ENCODE measurements at regions not wholly inside any gene's neighbourhood (a gene's known extent, or its start where the extent isn't known, plus 50 kb on each side); places are given as distances from the start of the nearest gene placed in this dataset.

DNA sequence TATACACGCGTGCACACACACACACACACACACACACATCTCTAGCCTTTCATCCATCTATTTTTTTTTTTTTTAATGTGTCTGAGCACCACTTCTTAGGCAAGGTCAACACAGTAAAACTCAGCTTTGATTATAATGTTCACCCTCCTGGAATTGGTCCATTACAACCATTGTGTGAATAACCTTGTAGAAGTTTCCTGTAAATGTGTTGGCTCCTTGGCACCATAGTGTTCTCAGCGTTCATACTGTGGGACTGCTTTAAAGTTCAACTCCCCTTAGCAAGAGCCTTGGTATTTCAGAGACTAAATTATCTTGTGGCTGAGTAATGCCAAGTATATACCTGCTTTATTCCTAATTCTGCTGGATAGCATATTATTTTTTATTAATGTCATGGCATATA is 106.3 kb upstream of the PRPS1L1 start (continued):
- TF ChIP-seq STAT3 (IDR thresholded peaks at IDR 0.05; ENCODE audit: low read depth, low read length), result no peak
- TF ChIP-seq MTA2 (IDR thresholded peaks at IDR 0.05; ENCODE audit: low read depth), result no peak
- TF ChIP-seq, protein P1, sequence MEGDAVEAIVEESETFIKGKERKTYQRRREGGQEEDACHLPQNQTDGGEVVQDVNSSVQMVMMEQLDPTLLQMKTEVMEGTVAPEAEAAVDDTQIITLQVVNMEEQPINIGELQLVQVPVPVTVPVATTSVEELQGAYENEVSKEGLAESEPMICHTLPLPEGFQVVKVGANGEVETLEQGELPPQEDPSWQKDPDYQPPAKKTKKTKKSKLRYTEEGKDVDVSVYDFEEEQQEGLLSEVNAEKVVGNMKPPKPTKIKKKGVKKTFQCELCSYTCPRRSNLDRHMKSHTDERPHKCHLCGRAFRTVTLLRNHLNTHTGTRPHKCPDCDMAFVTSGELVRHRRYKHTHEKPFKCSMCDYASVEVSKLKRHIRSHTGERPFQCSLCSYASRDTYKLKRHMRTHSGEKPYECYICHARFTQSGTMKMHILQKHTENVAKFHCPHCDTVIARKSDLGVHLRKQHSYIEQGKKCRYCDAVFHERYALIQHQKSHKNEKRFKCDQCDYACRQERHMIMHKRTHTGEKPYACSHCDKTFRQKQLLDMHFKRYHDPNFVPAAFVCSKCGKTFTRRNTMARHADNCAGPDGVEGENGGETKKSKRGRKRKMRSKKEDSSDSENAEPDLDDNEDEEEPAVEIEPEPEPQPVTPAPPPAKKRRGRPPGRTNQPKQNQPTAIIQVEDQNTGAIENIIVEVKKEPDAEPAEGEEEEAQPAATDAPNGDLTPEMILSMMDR (IDR thresholded peaks at IDR 0.05 in 2 of 3, conservative IDR thresholded peaks at IDR 0.05 in 1 of 3; ENCODE audit: control insufficient read depth in 2 of 3, extremely low read depth in 1 of 3, insufficient read depth in 1 of 3, low read depth in 3 of 3, low read length in 3 of 3), result no peak
- TF ChIP-seq POLR2AphosphoS2 (IDR thresholded peaks at IDR 0.05; ENCODE audit: low read depth, low read length), result no peak

DNA sequence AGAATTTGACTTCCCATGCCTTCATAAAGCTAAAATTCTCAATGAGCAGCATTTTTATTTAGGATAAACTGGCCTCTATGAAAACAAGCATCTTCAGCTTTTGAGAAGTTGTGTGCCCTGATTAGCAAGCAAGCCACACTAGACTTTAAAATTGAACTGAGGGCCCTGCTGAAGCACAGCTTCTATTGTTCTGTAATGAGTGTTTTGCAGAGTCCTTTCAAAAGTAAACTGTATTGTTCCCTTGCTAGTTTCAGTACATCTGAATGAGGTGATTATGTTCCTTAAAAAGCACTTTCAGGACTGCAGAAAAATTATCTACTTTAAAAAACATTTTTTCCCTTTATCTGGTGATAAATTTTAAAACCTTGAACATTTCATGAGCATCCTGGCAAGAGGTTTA is 113.3 kb upstream of the PRPS1L1 start:
- RAD21 ChIA-PET (ENCODE audit: unreplicated experiment), result interaction anchor here (0.7 kb wide), 1 partner anchor 1112 kb away, joined by 4 read pairs; no protein-coding TSS in a partner anchor
- ATAC-seq (peak; percentile 48), DNase-seq (ENCODE audit: low read depth, low spot score) (no peak), FAIRE-seq (no peak)
- H3K79me2 ChIP-seq (ENCODE audit: control insufficient read depth, insufficient read depth, low read length), result no peaks in the 10 kb centered on the region
- SMC1A ChIA-PET (ENCODE audit: uncharacterized antibody, unreplicated experiment), result no interaction called here
- CTCF ChIA-PET, result no interaction called here
- H3K27ac ChIP-seq (ENCODE audit: control insufficient read depth, insufficient read depth), result no peak overlapping the region
- intact Hi-C loops (cut with micrococcal nuclease; ENCODE audit: unreplicated experiment), result no loop called here
- H3K4me2 ChIP-seq (ENCODE audit: control insufficient read depth, insufficient read depth), result no peak overlapping the region
- no peak overlapping the region for H3K9ac ChIP-seq (ENCODE audit: control insufficient read depth, insufficient read depth, low read length)
- TF ChIP-seq, protein P2, sequence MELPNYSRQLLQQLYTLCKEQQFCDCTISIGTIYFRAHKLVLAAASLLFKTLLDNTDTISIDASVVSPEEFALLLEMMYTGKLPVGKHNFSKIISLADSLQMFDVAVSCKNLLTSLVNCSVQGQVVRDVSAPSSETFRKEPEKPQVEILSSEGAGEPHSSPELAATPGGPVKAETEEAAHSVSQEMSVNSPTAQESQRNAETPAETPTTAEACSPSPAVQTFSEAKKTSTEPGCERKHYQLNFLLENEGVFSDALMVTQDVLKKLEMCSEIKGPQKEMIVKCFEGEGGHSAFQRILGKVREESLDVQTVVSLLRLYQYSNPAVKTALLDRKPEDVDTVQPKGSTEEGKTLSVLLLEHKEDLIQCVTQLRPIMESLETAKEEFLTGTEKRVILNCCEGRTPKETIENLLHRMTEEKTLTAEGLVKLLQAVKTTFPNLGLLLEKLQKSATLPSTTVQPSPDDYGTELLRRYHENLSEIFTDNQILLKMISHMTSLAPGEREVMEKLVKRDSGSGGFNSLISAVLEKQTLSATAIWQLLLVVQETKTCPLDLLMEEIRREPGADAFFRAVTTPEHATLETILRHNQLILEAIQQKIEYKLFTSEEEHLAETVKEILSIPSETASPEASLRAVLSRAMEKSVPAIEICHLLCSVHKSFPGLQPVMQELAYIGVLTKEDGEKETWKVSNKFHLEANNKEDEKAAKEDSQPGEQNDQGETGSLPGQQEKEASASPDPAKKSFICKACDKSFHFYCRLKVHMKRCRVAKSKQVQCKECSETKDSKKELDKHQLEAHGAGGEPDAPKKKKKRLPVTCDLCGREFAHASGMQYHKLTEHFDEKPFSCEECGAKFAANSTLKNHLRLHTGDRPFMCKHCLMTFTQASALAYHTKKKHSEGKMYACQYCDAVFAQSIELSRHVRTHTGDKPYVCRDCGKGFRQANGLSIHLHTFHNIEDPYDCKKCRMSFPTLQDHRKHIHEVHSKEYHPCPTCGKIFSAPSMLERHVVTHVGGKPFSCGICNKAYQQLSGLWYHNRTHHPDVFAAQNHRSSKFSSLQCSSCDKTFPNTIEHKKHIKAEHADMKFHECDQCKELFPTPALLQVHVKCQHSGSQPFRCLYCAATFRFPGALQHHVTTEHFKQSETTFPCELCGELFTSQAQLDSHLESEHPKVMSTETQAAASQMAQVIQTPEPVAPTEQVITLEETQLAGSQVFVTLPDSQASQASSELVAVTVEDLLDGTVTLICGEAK (IDR thresholded peaks at IDR 0.05; ENCODE audit: borderline replicate concordance), result no peak
- TF ChIP-seq CBFB (IDR thresholded peaks at IDR 0.05; ENCODE audit: low read depth) (no peak), ZNF622 (IDR thresholded peaks at IDR 0.05) (no peak), FOS (IDR thresholded peaks at IDR 0.05; ENCODE audit: borderline replicate concordance, extremely low read depth, insufficient read length) (no peak), IKZF2 (IDR thresholded peaks at IDR 0.05) (no peak), ATF7 (IDR thresholded peaks at IDR 0.05; ENCODE audit: low read depth) (no peak), NBN (IDR thresholded peaks at IDR 0.05) (no peak), NR2F1 (conservative IDR thresholded peaks at IDR 0.05) (no peak)
- TF ChIP-seq, protein P3, sequence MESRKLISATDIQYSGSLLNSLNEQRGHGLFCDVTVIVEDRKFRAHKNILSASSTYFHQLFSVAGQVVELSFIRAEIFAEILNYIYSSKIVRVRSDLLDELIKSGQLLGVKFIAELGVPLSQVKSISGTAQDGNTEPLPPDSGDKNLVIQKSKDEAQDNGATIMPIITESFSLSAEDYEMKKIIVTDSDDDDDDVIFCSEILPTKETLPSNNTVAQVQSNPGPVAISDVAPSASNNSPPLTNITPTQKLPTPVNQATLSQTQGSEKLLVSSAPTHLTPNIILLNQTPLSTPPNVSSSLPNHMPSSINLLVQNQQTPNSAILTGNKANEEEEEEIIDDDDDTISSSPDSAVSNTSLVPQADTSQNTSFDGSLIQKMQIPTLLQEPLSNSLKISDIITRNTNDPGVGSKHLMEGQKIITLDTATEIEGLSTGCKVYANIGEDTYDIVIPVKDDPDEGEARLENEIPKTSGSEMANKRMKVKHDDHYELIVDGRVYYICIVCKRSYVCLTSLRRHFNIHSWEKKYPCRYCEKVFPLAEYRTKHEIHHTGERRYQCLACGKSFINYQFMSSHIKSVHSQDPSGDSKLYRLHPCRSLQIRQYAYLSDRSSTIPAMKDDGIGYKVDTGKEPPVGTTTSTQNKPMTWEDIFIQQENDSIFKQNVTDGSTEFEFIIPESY (IDR thresholded peaks at IDR 0.05), result no peak
- TF ChIP-seq, protein P4, sequence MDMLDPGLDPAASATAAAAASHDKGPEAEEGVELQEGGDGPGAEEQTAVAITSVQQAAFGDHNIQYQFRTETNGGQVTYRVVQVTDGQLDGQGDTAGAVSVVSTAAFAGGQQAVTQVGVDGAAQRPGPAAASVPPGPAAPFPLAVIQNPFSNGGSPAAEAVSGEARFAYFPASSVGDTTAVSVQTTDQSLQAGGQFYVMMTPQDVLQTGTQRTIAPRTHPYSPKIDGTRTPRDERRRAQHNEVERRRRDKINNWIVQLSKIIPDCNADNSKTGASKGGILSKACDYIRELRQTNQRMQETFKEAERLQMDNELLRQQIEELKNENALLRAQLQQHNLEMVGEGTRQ (IDR thresholded peaks at IDR 0.05; ENCODE audit: borderline replicate concordance, low read depth, low read length), result no peak
- TF ChIP-seq, protein P5, sequence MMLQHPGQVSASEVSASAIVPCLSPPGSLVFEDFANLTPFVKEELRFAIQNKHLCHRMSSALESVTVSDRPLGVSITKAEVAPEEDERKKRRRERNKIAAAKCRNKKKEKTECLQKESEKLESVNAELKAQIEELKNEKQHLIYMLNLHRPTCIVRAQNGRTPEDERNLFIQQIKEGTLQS (IDR thresholded peaks at IDR 0.05; ENCODE audit: borderline replicate concordance, extremely low read depth, low read depth, low read length), result no peak
- H3K27me3 ChIP-seq (replicated peaks in 1 of 2; ENCODE audit: control insufficient read depth in 2 of 2, insufficient read depth in 2 of 2, low read length in 1 of 2), result no peaks in the 10 kb centered on the region
- no peaks in the 10 kb centered on the region for H3K9me3 ChIP-seq (replicated peaks; ENCODE audit: control insufficient read depth, insufficient read depth, low read length)
- no peaks in the 10 kb centered on the region for H3K4me1 ChIP-seq (ENCODE audit: control insufficient read depth, insufficient read depth, low read length)
- no peak overlapping the region for H3K4me3 ChIP-seq
- in situ Hi-C loops (cut with MboI), result no loop called here
- POLR2A ChIA-PET, result no interaction called here
- no peaks in the 10 kb centered on the region for H4K20me1 ChIP-seq (ENCODE audit: control insufficient read depth, insufficient read depth)
- H3K36me3 ChIP-seq (ENCODE audit: control insufficient read depth in 2 of 2, insufficient read depth in 2 of 2, low read length in 1 of 2), result no peaks in the 10 kb centered on the region
- BruUV-seq (replicated peaks), result no TSS peak
- H2AFZ ChIP-seq (ENCODE audit: control insufficient read depth, low read depth, low read length), result no peak overlapping the region
